DND-41 (cell line): ENCODE measurements at regions not wholly inside any gene's neighbourhood (a gene's known extent, or its start where the extent isn't known, plus 50 kb on each side); places are given as distances from the start of the nearest gene placed in this dataset.

ENCODE experiments used
- EZH2 ChIP-seq: IDR thresholded peaks from 3 replicates; pipeline ENCODE4 v1.6.1; 2012; ENCODE audit warnings: borderline replicate concordance, low read depth, mild to moderate bottlenecking, moderate library complexity, low read length, inconsistent platforms; ENCODE audit not compliant: severe bottlenecking
- TF ChIP-seq, protein P1 (sequence below): IDR thresholded peaks from 2 replicates; pipeline ENCODE4 v1.5.1; 2012; ENCODE audit warnings: borderline replicate concordance, low read length, moderate library complexity, mild to moderate bottlenecking; ENCODE audit not compliant: poor library complexity, severe bottlenecking; ENCODE audit errors: extremely low read depth

- TF ChIP-seq, protein P1, sequence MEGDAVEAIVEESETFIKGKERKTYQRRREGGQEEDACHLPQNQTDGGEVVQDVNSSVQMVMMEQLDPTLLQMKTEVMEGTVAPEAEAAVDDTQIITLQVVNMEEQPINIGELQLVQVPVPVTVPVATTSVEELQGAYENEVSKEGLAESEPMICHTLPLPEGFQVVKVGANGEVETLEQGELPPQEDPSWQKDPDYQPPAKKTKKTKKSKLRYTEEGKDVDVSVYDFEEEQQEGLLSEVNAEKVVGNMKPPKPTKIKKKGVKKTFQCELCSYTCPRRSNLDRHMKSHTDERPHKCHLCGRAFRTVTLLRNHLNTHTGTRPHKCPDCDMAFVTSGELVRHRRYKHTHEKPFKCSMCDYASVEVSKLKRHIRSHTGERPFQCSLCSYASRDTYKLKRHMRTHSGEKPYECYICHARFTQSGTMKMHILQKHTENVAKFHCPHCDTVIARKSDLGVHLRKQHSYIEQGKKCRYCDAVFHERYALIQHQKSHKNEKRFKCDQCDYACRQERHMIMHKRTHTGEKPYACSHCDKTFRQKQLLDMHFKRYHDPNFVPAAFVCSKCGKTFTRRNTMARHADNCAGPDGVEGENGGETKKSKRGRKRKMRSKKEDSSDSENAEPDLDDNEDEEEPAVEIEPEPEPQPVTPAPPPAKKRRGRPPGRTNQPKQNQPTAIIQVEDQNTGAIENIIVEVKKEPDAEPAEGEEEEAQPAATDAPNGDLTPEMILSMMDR = no peak
- TF ChIP-seq EZH2 = no peak
Observed at GRCh38 chr1:96538883-96539282, 182.7 kb upstream of the PTBP2 start.
